ENCODE measurements at regions not wholly inside any gene's neighbourhood (a gene's known extent, or its start where the extent isn't known, plus 50 kb on each side); places are given as distances from the start of the nearest gene placed in this dataset.
"Not testable (repeated sequence)": the region's sequence is repeated elsewhere in the genome, so short reads cannot be mapped to it uniquely, and the experiment has no call there.

- Histone ChIP-seq H3K4me3 (ENCODE audit: low read length) (no peak overlapping the region), H3K27me3 (ENCODE audit: control insufficient read depth in 1 of 2, insufficient read depth in 2 of 2, low read length in 2 of 2) (no peaks in the 10 kb centered on the region), H3K4me1 (ENCODE audit: insufficient read depth, low read length) (no peaks in the 10 kb centered on the region), H3K27ac (ENCODE audit: low read depth in 1 of 2, low read length in 2 of 2) (no peak overlapping the region), H3K9me3 (ENCODE audit: control insufficient read depth in 1 of 2, insufficient read depth in 1 of 2, low read length in 2 of 2) (peaks cover 0 to 3% of the 10 kb centered on the region in 2 experiments), H3K36me3 (ENCODE audit: insufficient read depth, low read length) (no peaks in the 10 kb centered on the region)
- Mint-ChIP-seq H3K27ac (no peak overlapping the region), H3K27me3 (no peaks in the 10 kb centered on the region), H3K36me3 (ENCODE audit: low read depth) (no peaks in the 10 kb centered on the region), H3K4me3 (no peak overlapping the region), H3K4me1 (ENCODE audit: low read depth) (peaks cover 5% of the 10 kb centered on the region), H3K9me3 (no peaks in the 10 kb centered on the region)
- DNase-seq (peak in 3 of 14 experiments; percentile 2 to 24 (median 8)), ATAC-seq (ENCODE audit: poor library complexity) (no peak)
- CTCF ChIA-PET: no interaction called here
- peak; percentile 26 for TF ChIP-seq CTCF (IDR thresholded peaks at IDR 0.05)
- intact Hi-C loops (cut with DNase I, micrococcal nuclease): no loop called here
- POLR2A ChIA-PET: no interaction called here
Observed at GRCh38 chr18:44579028-44579702, 101.5 kb upstream of the SETBP1 start.

- no peak overlapping the region for H3K4me3 ChIP-seq (ENCODE audit: low read length)
- TF ChIP-seq CTCF (IDR thresholded peaks at IDR 0.05): no peak
- Mint-ChIP-seq H3K36me3 (ENCODE audit: low read depth) (no peaks in the 10 kb centered on the region), H3K27me3 (no peaks in the 10 kb centered on the region), H3K9me3 (no peaks in the 10 kb centered on the region), H3K4me1 (ENCODE audit: low read depth) (peaks cover 5% of the 10 kb centered on the region), H3K27ac (no peak overlapping the region), H3K4me3 (no peak overlapping the region)
- peaks cover 0 to 3% of the 10 kb centered on the region in 2 experiments for H3K9me3 ChIP-seq (ENCODE audit: control insufficient read depth in 1 of 2, insufficient read depth in 1 of 2, low read length in 2 of 2)
- no peak for ATAC-seq (ENCODE audit: poor library complexity)
- POLR2A ChIA-PET: no interaction called here
- no peaks in the 10 kb centered on the region for H3K4me1 ChIP-seq (ENCODE audit: insufficient read depth, low read length)
- DNase-seq: no peak
- no peaks in the 10 kb centered on the region for H3K27me3 ChIP-seq (ENCODE audit: control insufficient read depth in 1 of 2, insufficient read depth in 2 of 2, low read length in 2 of 2)
- intact Hi-C loops (cut with DNase I, micrococcal nuclease): no loop called here
- no peaks in the 10 kb centered on the region for H3K36me3 ChIP-seq (ENCODE audit: insufficient read depth, low read length)
- no peak overlapping the region for H3K27ac ChIP-seq (ENCODE audit: low read depth in 1 of 2, low read length in 2 of 2)
- CTCF ChIA-PET: no interaction called here
Observed at GRCh38 chr18:44579745-44580144, 100.9 kb upstream of the SETBP1 start.

DNA sequence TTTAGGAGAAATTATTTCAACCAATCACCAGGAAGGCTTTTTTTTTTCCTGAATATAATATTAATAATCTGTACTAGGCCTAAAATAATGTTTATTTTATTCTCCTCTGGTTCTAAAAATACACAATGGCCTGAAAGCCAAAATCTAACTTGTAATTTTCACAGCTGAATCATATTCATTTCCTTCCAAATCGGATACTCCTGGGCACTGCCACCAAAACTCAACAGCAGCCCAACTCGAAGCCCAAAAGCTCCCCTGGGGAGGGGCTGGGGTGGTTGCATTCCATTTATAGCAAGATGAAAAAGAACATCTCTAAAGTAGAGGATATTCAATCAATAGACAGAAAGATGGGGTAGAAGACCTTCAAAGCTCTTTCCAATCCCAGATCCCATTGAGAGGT, 100.5 kb upstream of the SETBP1 start:
- ChIA-PET POLR2A (no interaction called here), CTCF (no interaction called here)
- Histone ChIP-seq H3K36me3 (ENCODE audit: insufficient read depth, low read length) (no peaks in the 10 kb centered on the region), H3K4me1 (ENCODE audit: insufficient read depth, low read length) (no peaks in the 10 kb centered on the region), H3K4me3 (ENCODE audit: low read length) (no peak overlapping the region), H3K9me3 (ENCODE audit: control insufficient read depth in 1 of 2, insufficient read depth in 1 of 2, low read length in 2 of 2) (peaks cover 0 to 3% of the 10 kb centered on the region in 2 experiments), H3K27ac (ENCODE audit: low read depth in 1 of 2, low read length in 2 of 2) (no peak overlapping the region), H3K27me3 (ENCODE audit: control insufficient read depth in 1 of 2, insufficient read depth in 2 of 2, low read length in 2 of 2) (no peaks in the 10 kb centered on the region)
- Mint-ChIP-seq H3K36me3 (ENCODE audit: low read depth) (no peaks in the 10 kb centered on the region), H3K9me3 (no peaks in the 10 kb centered on the region), H3K4me3 (no peak overlapping the region), H3K27ac (no peak overlapping the region), H3K27me3 (no peaks in the 10 kb centered on the region), H3K4me1 (ENCODE audit: low read depth) (peaks cover 5% of the 10 kb centered on the region)
- DNase-seq: no peak
- intact Hi-C loops (cut with DNase I, micrococcal nuclease): no loop called here
- no peak for TF ChIP-seq CTCF (IDR thresholded peaks at IDR 0.05)
- ATAC-seq (ENCODE audit: poor library complexity): no peak

GRCh38 chr18:44580782-44581181, 99.9 kb upstream of the SETBP1 start:
- H3K27ac Mint-ChIP-seq; H3K4me3 ChIP-seq (ENCODE audit: low read length); intact Hi-C loops (cut with DNase I, micrococcal nuclease); ATAC-seq (ENCODE audit: poor library complexity); POLR2A ChIA-PET; H3K4me1 Mint-ChIP-seq (ENCODE audit: low read depth); H3K9me3 Mint-ChIP-seq; CTCF ChIA-PET; H3K27me3 ChIP-seq (ENCODE audit: control insufficient read depth in 1 of 2, insufficient read depth in 2 of 2, low read length in 2 of 2); H3K9me3 ChIP-seq (ENCODE audit: control insufficient read depth in 1 of 2, insufficient read depth in 1 of 2, low read length in 2 of 2); H3K36me3 ChIP-seq (ENCODE audit: insufficient read depth, low read length); H3K27ac ChIP-seq (ENCODE audit: low read depth in 1 of 2, low read length in 2 of 2); H3K4me1 ChIP-seq (ENCODE audit: insufficient read depth, low read length); DNase-seq; H3K27me3 Mint-ChIP-seq; H3K36me3 Mint-ChIP-seq (ENCODE audit: low read depth); H3K4me3 Mint-ChIP-seq: not testable (repeated sequence)
